Inflammatory macrophage (primary cell): ENCODE measurements at regions not wholly inside any gene's neighbourhood (a gene's known extent, or its start where the extent isn't known, plus 50 kb on each side); places are given as distances from the start of the nearest gene placed in this dataset.
"Not testable (repeated sequence)": the region's sequence is repeated elsewhere in the genome, so short reads cannot be mapped to it uniquely, and the experiment has no call there.

Experiments
- DNase-seq, 2 donors: peaks; one replicate each; pipeline ENCODE4 v3.0.0-alpha.2; 2020 to 2022

GRCh38 chr6:26720663-26721218 lies 61.2 kb upstream of the ZNF322 start:
- not testable (repeated sequence) for DNase-seq

DNA sequence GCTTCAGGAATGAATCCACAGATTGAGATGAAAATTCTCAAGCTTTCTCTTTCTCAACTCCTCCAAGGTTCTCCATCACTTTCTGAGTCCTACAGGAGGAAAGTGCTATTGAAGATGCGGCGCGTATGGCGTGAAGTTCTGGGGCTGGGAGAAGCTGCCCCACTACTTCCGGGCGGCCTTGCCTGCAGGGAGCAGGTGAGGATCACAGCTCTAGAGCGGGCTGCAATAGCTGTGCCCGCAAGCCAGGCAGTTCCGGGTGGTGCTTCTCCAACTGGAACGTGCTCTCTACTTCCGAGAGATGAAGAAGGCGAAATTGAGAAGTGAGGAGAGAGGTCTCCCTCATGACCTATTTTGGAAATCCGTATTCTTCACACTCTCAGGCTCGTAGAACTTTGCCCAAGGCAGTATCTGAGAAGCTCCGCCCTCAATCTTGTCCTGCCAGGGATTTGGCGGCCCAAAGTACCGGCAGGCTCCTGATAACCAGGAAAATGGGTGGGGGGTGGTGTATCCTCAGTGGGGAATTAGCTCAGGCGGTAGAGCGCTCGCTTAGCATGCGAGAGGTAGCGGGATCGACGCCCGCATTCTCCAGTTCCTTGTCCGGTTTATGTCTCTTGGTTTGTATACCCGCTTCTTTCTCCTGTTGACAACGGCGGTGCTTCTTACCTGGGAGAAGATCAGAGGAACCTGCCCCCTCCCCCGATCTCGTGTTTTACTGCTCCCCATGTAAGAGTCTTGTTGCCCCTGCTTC lies 70.6 kb upstream of the ZNF322 start:
- DNase-seq, result not testable (repeated sequence)

DNA sequence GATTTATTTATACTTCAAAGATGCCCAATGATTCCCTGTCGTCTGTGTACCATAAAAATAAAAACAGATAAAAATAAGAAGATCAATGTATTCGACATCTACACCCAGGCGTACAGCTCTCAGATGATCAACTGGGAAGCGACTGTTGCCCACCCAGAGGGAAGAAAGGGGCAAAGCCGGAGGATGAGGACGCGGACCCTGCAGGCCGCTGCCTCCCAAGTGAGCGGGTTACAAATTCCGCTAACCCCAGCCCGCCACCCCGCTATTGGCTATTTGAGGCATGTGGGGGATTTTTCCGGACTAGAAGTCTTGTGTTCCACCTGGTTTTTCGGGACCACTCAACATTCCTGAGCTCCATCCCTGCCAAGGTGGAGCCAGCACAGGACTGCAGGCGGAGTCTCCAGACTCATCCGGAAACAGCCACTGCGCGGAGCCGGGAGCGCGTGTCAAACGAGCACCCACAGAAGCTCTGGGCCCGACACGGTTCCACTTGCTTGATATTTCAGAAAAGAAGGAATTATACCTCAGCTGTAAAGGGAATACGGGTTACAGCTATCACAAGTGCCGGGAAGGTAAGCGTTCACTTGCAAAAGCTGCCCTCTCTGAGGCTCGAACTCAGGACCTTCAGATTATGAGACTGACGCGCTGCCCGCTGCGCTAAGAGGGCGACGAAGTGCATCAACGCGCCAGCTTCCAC lies 75.4 kb upstream of the ZNF322 start:
- DNase-seq, result not testable (repeated sequence)

DNA sequence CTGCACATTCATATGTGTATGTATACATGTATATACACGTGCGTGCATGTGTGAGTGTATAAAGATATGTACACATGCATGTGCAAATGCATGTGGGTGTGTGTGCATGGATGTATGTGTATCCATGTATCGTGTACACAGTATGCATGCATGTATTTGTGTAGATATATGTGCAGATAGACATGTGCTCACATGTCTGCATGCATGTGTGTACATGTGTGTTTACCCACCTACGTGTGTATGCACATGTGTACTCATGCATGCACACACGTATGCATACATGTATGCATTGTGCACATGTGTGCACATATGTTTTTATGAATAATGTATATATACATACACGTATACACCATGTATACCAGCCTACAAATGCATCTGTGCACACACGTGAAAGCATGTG lies 80.3 kb upstream of the ZNF322 start:
- peak in 1 of 2 donors; percentile 0 for DNase-seq

DNA sequence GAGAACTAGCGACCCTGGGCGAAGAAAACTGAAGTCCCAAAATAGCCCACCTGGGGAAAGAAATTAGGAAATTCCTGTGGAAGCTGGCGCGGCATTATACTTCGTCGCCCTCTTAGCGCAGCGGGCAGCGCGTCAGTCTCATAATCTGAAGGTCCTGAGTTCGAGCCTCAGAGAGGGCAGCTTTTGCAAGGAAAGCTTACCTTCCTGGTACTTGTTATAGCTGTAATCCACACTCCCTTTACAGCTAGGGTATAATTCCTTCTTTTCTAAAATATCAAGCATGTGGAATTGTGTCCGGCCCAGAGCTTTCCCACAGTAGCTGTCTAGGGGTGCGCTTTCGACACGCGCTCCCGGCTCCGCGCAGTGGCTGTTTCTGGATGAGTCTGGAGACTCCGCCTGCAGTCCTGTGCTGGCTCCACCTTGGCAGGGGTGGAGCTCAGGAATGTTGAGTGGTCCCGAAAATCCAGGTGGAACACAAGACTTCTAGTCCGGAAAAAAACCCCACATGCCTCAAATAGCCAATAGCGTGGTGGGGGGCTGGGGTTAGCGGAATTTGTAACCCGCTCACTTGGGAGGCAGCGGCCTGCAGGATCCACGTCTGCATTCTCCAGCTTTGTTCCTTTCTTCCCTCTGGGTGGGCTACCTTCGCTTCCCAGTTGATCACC lies 83.7 kb upstream of the ZNF322 start:
- peak in 1 of 2 donors; percentile 1 for DNase-seq

GRCh38 chr6:26743941-26744699 lies 84.6 kb upstream of the ZNF322 start:
- DNase-seq, result peak in 1 of 2 donors; percentile 2

- not testable (repeated sequence) for DNase-seq
Observed at GRCh38 chr6:26744837-26745282, 85.3 kb upstream of the ZNF322 start.

DNA sequence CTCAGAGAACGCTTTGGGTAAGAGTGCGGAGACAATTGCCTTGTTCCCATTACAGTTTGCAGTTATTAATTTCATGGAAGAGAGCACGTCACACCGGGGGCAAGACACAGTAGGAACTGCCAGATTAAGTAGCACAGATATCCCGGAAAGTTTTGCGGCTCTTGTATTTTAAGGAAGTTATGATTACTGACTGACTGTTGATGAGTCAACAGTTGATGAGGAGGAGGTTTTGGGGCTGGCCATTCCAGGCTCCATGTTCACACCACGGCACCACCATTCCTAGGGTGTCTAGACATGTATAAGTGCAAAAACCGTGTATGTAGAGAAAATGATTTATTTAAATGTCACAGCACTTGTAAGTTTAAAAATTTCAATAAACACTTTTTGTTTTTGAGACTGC lies 86.4 kb upstream of the ZNF322 start:
- DNase-seq, result peak in 1 of 2 donors; percentile 0

GRCh38 chr6:26749126-26749758 lies 89.7 kb upstream of the ZNF322 start:
- DNase-seq, result not testable (repeated sequence)

- not testable (repeated sequence) for DNase-seq
Observed at GRCh38 chr6:26749759-26750126, 90.2 kb upstream of the ZNF322 start.

DNA sequence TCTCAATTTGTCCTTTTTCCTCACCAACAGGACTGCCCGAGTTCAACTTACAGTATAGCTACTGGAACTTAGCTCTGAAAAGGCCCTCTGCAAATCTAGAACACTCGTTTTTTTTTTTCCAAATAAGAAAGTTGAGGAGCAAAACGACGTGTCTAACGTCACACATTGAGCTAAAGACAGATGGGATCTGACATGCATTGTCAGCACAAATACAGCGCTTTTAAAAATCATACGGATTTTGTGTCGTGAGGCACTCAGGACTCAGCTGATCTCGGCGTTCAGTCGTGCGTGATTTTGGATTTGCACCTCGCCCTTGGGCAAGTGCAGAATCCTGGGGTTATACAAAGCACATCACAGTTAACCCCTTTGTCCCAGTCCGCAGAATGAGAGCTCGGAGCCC lies 94.7 kb upstream of the ZNF322 start:
- DNase-seq, result no peak

DNA sequence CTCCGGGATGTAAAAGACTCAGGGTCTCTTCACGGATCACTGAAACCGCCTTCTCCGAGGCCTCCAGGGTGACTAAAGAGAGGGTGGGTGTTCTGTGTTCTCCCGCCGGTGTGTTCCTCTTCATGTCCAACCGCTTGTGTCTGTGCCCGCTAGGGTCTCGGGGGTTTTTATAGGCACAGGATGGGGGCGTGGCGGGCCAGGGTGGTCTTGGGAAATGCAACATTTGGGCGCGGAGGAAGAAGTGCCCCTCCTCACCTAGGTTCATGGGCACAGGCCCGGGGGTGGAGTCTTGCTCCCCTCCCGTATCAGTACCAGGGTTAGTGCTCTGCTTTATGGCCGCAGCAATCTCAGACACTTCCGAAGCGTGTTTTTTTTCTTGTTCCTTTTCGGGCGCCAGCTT lies 95.3 kb upstream of the ZNF322 start:
- not testable (repeated sequence) for DNase-seq

- not testable (repeated sequence) for DNase-seq
Observed at GRCh38 chr6:26756067-26756805, 96.7 kb upstream of the ZNF322 start.

- not testable (repeated sequence) for DNase-seq
Observed at GRCh38 chr6:26766203-26766902, 106.8 kb upstream of the ZNF322 start.

DNA sequence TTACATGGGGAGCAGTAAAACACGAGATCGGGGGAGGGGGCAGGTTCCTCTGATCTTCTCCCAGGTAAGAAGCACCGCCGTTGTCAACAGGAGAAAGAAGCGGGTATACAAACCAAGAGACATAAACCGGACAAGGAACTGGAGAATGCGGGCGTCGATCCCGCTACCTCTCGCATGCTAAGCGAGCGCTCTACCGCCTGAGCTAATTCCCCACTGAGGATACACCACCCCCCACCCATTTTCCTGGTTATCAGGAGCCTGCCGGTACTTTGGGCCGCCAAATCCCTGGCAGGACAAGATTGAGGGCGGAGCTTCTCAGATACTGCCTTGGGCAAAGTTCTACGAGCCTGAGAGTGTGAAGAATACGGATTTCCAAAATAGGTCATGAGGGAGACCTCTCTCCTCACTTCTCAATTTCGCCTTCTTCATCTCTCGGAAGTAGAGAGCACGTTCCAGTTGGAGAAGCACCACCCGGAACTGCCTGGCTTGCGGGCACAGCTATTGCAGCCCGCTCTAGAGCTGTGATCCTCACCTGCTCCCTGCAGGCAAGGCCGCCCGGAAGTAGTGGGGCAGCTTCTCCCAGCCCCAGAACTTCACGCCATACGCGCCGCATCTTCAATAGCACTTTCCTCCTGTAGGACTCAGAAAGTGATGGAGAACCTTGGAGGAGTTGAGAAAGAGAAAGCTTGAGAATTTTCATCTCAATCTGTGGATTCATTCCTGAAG lies 111.6 kb upstream of the ZNF322 start:
- not testable (repeated sequence) for DNase-seq

DNA sequence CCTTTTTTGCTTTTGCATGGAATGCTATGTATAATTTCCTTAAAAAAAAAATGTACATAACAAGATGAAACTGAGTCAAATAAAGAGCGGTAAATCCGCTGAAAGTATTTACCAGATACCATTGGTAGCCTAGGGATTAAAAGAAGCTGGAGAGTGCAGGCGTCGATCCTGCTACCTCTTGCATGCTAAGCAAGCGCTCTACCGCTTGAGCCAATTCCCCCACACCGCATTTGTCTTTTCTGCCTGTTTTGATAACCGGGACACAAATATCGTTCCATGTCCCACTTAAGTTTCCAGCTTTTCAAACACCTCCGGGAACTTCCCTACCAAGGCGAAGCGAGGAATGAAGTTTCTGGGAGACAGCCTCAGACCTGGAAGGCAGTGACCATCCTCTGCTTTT lies 113.9 kb upstream of the ZNF322 start:
- not testable (repeated sequence) for DNase-seq

DNA sequence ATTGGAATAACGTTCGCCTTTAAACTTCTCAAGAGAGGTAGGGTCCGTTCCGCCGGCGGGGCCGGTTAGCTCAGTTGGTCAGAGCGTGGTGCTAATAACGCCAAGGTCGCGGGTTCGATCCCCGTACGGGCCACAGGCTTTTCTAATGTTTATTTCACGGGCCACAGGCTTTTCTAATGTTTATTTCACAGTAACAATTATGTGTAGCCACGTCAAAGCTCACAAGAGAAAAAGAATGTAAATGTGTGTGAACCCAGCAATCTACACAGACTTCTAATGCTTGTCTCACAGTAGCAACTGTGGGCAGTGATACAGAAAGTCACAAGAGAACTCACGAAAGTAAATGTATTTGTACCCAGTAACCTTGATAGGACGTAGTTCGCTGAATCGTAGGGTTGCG lies 121.0 kb upstream of the ZNF322 start:
- DNase-seq, result not testable (repeated sequence)

DNA sequence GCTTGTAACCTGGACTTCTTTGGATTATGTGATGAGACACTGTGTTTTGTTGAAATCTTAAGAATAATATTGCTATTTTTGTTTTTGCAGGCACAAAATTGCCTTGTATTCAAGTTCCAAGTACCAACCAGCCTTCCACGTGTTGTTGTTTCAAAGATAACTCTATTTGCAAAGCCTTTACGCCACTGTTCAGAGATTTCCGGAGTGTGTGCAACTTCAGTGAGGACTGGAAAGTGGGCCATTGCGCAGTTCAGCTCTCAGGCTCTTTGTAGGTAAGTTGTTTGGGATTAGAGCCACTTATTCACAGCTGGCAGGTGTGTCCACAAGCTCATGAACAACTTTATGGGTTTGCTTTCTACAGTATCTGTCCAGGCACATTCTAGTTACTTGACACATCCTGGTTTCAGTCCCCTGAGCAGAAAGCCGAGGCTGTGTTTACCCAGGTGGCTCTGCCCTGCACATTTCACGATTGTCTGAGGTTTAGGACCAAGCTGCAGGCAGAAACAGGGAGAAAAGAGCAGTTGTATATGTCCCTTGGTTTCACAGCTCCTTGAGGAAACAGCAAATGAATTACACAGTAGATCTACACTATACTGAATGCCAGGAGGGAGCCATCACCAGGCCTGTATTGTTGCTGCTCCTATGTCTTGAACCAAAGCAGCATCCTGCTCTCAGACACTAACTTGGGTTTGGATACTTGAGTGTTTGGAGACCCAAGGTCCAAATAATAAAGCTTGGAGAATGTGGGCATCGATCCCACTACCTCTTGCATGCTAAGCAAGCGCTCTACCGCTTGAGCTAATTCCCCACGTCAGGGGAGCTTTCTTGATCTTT lies 136.1 kb upstream of the ZNF322 start:
- not testable (repeated sequence) for DNase-seq
